Activated CD4-positive, alpha-beta T cell treated with anti-CD3 and anti-CD28 coated beads, Interleukin-2, Interleukin-4, amounts not matched to agents 100 ng/mL and 50 ng/mL, durations not matched to agents 16 hours and 8 hours (primary cell): ENCODE measurements at regions not wholly inside any gene's neighbourhood (a gene's known extent, or its start where the extent isn't known, plus 50 kb on each side); places are given as distances from the start of the nearest gene placed in this dataset.

ENCODE experiments used
- DNase-seq: peaks from one replicate; pipeline ENCODE4 v3.0.0-alpha.2; 2020; ENCODE audit warnings: low spot score

DNA sequence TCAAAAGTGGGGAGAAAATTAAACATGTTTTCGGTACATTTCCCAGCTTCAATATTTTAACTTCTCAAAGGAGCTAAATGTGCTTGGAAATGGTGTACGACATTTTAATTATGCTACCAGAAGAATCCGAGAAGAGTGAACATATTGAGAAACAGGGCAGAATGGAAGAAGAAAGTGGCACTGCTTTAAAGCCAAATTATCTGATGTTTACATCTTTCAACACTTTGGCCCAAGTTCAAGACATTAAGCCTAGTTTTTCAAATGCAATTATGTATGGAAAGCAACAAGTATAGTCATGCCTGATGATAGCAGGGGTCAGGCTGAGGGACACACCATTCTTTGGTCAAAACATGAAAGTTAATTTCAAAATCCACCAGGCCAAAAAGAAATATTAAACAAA is 577.9 kb upstream of the ZFP42 start:
- no peak for DNase-seq

DNA sequence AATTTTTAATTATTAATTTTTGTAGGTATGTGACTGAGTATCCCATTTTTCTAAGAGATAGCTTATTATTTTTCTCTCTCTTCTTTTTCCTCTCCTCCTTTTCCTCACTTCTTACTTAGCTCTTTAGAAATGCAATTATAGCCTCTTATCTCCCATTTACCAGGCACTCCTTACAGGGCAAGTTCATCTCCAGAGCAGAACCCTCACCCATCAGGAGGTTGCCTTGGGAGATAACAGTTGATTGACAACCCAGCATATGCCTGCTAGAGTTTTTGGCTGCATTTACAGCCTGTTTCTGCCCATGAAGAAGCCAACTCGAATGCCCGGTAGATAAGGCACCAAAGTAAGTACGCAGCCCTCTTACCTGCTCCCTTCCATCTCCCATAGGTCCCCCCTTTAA is 572.9 kb upstream of the ZFP42 start:
- no peak for DNase-seq

DNA sequence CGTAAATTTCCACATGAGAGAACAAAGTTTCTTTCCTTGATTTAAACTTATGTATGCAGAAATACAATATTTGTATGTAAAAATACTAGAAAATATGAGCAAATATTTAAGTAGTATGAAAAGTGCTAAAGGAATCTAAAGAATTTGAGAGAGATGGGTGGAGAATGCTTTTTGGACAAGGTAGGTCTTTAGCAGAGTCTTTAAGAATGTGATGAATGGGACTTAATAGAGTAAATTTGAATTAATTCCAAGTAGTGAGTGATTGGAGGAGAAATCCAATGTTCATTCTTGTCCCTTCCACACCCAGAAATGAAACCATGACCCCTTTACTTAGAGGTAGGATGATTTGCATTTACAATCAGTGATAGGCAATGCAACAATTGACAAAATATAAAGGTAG is 570.9 kb upstream of the ZFP42 start:
- DNase-seq, result no peak

DNA sequence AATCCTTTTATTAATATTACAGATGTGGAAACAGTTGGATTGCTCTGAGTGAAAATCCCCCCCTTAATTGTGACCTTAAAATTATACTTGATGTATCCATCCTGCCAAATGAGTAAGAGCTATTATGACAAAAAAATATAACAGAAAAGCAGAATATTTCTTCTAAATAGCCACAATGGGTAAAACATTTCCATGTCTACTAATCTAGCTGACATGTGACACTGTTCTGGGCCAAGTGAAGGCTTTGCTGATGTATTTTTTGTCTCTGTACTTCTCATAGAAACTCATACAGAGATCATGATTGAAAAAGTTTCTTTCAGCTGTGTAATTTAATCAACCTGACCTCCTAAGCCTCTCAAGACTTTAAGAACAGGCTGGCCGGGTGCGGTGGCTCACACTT is 569.1 kb upstream of the ZFP42 start:
- DNase-seq, result no peak

DNA sequence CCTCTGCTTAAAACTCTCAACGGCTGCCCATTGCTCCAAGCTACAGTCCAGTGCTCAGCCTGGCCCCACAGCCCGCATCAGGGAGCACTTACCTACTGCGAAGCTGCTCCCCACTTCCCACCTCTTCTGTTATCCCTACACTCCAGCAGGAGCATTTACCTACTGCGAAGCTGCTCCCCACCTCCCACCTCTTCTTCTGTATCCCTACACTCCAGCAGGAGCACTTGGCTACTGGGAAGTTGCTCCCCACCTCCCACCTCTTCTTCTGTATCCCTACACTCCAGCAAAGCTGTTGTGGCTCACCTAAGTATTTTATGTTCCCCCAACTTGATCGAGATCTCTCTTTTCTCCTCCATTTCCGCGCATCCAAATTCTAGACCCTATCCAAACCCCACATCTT is 563.3 kb upstream of the ZFP42 start:
- no peak for DNase-seq

DNA sequence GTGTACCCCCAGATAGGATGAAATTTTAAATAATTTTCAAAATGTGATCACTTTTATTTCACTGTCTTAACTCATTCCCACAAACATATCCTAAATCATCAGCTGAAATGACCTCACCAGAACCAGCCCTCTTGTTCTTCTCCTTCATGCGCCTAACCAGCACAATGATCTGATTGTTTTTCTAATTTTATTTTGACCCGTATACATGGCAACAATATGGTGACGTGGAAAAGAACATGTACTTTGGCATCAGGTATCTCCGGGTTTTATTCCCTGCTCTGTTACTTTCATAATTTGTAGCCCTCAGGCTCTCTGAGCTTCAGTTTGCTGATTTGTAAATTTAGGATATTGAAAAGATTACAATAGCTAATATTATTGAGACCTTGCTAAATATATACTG is 562.4 kb upstream of the ZFP42 start:
- DNase-seq, result no peak

DNA sequence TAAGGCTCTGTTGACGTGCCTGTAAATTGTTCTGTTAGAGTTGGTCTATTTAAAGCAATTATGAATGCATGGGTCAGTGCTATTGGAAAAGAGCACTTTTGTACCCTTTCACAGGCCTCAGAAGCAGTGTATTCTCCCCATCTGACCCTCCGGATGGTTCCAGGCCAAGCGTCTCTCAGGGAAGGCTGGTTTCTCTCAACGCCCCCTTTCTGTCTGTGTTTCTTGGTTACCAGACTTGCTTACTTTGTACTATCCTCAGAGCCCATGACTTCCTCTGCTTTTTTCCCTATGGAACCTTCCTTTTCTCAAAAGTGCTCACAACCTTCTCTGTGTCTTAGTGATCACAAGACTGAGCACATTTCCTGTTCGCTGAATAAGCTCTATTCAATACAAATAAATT is 559.3 kb upstream of the ZFP42 start:
- DNase-seq, result no peak

DNA sequence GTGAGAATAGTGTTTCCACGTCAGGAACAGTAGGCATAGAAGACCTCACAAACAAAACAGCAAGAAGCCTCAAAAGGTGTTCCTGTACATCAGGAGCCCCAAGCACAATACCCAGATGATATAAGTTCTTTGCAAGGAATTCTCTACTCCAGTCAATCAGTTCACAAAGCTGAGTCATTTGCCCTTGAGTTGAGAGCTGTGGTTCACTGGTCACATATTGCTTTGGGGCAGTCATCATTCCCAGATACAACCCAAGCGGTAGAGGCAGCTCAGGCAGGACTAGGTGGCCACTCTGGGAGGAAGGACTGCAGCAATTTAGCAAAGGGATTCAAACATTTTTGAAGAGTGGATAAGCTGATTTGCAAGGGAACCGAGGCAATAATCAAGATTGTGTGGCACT is 551.5 kb upstream of the ZFP42 start:
- DNase-seq, result no peak

DNA sequence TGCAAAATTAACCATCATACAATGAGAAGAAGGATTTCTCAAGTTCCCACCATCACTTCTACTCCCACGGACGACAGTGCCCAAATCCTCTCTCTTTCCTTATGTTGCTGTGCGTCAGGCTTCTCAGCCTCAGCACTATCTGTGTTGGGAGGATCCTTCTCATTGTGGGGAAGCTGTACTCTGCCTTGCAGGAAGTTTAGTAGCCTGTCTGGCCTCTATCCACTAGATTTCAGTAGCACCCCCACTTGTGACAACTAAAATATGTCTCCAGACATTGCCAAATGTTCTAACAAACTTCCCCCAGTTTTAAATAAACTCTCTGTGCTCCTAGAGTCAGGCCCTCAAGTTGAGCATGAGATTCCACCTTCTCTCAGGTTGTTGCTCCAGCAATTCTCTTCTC is 545.9 kb upstream of the ZFP42 start:
- DNase-seq, result no peak

DNA sequence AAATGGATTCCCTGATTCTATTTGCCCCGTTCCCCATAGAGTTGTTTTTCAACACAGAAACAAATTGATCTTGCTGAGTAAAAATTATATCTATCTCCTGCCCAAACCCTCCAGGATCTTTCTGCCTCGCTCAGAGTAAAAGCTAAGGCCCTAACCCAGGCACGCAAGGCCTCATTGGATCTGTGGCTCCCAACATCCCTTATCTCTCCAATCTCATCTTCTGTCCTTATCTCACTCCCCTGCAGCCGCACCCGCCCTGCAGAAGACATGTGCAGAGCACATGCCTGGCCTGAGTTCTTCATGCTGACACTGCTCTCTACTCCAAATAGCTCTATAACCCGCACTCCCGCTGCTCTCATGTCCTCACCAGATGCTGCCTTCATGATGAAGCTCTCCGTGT is 543.8 kb upstream of the ZFP42 start:
- DNase-seq, result no peak

DNA sequence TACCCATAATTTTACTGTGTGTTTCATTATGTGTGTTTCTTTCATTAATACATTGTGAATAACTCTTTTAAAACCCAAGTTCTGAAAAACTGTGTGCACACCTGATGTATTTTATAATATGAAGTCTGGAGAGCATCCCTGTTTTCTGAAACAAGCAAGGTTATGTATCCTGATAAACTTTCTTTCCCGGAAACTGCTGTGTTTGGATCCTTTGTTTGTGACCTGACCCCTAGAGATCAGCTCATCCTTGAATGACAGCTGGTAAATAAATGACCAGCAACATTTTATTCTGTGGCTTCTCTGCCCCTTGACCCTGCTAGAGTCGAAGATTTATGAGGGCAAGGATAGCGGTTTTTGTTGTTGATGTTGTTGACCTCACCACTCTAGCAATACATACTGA is 535.6 kb upstream of the ZFP42 start:
- no peak for DNase-seq

DNA sequence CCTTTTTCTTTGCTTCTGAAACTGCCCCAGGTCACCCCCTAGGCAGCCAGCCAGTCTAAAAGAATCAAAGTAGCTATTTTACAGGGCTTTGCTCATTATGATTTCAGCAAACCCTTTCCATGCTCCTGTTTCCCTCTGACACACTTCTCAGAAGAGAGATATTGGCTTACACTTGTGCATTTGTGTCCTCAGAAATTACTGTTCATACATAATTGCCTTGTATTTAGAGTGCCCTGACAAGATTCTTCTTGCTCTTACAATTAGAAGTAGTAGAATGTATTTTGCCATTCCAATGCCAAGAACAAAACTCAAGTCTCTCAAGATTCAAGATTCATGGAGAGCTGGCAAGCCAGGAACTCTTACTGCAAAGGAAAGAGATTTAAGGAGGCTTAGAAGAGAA is 531.0 kb upstream of the ZFP42 start:
- DNase-seq, result no peak

DNA sequence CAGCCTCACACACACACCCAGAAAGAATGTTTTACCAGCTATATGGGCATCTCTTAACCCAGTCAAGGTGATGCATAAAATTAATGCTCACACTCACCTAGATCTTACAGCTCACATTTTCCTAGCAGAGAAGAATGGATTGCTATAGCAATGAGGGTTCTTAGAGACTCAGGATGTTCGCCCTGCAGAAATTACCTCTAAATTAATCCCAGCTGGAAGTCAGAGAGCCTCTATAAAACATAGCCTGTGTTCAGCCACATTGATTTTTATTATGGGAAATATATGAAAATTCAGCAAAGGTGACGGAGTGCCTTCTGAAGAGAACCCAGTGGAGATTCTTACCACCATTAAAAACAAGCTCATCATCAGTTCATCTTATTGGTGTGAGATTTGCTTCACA is 528.3 kb upstream of the ZFP42 start:
- no peak for DNase-seq

DNA sequence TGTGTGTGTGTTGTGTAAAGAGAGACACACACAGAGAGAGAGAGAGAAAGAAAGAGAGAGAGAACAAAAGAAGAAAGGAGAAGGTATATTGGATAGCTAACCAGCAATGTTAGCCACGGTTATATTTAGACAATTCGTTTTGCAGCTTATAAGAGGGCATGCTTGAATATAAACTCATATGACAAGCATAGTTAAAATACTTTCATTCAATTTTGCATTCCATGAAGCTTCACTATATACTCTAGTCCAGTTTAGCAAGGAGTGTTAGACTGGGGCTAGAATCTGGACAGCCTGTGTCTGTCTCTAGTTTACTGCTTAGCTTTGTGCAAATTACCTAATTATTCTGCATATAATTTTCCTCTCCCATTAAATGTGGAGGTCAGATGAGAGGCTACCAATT is 525.9 kb upstream of the ZFP42 start:
- no peak for DNase-seq

DNA sequence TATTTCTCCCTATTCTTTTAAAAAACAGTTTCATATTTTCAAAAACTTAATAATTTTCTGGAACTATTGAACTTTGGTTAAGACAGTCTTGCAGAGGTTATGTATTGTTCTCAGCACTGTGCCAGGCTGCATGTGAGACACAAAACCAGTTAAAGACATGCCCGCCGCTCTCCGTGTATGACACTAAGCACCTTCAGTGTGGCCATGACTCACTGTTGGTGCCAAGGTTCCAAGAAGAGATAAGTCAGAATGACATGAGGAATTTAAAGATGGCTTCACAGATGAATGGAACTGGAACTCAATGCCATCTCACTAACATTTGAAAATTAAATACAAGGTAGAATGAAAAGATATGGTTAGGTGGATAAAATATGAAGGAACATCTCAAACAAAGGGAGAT is 525.5 kb upstream of the ZFP42 start:
- no peak for DNase-seq

DNA sequence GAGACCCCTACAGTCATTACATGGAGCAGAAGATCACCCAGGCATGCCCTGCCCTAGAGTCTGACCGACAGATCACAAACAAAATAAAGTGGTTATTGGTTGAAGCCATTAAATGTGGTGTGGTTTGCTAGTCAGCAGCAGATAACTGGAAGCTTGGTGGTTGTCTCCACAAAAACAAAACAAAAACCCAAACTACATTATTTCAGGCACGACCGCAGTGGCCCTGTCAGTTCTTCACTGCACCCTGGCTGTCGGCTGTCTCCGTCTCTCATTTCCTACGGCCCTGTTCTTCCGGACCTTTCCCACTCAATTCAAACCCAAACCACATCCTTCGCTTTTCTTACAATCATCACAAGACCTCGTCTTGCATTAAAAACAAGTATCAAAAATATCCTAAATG is 521.3 kb upstream of the ZFP42 start:
- DNase-seq, result no peak

DNA sequence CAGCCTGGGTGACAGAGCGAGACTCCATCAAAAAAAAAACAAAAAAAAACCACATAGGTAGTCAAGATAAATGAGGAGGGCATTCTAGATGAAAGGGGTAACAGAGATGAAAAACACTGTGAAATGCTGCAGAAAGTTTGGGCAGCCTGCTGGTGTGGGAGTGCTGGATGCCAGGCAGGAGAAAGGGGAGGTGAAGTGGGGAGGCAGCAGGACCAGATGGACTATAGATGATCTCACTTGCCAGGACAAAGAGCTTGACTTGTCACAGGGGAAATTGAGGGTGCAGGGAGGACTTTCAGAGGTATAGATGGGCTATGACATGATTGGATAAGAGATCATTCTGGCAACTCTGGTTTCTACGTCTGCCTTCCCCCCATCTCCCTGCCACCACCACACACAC is 519.7 kb upstream of the ZFP42 start:
- no peak for DNase-seq

DNA sequence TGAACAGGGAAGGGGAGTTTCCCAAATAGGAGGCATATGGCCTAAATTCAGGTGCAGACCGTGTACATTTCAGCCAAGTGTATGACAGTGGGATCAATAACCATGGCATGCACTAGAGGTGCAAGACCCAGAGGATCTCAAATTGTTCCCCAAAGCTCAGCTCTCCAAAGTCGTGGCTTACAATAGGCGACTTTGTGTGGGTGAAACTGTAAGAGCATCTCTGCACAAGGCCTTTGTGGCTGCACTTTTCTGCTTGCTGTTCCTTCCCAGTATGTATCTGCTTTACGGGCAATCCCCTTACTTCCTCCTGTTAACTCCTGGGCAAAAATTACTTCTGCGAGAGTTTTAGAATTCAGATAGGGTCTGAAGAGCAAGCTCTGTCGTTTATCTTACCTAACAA is 518.3 kb upstream of the ZFP42 start:
- DNase-seq, result no peak

DNA sequence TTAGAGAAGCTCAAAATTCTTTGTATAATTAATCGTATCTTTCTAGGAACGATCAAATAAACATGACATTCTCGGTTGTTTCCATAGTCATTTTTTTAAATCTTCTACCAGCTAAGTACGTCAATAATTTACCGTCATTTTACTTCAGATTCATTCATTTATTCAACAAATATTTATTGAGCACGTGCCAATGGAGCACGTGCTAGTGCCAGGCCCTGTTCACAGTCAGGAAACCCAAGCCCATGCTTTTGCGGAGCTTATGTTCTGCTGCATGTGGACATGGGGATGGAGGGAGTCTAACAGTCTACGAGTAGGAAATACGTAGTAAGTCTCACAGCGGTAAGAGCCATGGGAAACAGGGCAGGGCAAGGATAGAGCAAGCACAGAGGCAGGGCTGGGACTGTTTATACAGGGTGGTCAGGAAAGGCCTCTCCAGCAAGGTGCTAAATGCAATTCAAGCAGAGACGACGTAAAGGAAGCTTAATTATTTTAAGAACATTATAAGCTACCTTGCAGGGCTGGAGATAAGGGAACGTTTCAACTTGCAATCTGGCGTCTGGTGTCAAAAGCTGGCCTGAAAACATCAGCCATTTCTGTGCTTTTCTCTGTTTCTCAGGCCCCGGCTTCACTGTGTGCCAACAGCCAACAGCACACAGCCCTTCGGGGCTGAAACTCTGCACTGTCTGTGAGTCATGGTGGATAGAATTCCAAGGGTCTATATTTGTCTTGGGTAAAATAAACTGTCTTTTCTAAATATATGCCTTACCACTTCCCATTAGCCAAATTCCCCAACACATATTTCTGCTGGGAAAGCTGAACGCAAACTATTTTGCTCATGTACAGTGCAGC is 517.1 kb upstream of the ZFP42 start:
- DNase-seq, result no peak

DNA sequence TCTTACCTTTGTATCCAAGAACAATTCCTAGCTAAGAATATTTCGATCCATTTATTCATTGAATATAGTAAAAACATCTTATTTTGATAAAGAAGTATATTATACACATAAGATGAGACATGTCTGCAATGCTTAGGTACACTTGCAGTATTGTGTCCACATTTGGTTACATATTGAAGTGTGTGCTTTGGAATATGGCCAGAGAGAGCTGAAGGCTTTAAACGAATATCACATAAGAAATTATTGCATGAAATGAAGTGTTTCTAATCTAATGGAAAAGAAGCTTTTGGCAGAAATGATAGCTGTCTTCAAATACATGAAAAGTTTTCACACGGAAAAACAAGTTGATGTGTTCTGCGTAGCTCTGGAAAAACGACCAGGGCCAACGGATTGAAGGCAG is 516.1 kb upstream of the ZFP42 start:
- DNase-seq, result no peak

DNA sequence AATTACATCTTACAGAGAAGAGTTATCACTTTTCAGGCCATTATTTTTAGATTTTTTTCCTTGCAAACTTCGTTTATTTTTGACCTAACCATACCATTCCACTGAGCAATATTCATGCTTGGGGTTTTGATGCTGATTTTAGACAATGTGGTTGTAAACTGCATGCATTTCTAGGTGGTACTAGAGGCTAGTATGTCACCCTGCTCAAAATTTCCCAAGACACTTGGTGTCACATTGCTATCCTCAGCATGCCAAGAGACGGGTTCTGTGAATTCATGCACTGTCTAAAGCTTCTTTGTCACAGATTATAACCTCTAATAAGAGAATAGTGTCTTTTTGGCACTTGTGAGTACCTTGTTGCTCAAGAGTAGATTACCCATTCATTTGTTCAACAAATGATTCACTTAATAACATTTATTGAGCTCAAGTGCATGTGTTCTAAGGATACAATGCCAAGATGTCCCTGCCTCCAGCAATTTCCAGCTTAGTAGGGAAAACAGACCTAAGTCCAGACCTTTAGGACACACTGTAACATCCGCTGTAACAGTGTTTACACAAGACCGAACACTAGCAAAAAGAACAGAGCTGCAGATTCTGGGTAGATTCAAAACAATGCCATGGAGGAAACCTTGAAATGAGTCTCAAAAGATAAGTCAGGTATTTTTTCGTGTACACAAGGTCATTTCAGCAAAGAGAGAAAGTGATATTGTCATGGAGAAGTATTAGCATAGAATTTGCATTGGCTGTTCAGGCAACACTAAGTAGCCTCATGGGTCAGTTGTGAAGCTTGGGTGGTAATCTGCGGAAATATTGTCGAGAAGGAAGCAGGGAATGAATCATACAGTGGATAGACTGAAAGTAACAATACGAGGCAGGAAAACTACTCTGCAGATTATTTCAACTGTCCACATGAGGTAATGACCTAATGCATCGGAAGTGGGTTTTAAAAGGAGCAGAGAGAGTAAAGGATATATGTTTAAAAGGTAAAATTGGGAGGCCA is 515.1 kb upstream of the ZFP42 start:
- no peak for DNase-seq

DNA sequence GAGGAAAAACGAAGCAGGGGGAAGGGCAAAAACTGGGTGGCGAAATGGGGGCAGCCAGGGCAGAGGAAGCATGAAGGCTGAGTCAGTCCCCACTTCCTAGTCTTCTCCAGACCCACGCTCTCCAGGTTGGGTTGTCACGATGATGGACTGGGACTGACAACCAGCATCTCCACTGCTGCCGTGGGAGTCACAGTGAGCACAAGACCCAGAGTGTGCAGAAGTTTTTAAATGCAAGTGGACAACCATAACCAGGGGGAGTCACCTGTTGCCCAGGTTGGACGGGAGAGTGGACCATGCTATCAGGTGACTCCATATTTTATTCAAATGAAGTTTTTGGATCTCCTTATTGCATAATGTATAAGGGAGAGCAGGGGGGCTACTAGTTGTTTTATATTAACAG is 511.4 kb upstream of the ZFP42 start:
- no peak for DNase-seq

DNA sequence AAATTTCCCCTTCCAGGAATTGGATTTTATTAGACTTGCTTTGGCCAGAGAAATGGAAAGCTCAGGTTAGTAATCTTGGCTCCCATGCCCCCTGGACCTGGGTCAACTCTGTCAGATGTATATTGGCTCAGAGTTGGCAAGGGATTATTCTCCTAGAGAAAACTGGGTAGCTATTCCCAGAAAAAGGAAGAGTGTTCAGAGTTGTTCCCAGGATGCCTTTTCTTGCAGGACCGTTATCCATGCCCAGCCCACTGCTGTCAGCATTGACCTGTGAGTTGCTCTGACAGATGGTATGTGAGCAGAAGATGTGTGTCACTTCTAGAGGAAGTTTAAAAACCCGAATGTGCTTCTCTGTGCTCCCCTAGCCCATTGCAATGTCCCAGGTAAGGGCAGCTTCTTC is 509.9 kb upstream of the ZFP42 start:
- no peak for DNase-seq
